Right lung (tissue), 2 donors: ENCODE measurements at regions not wholly inside any gene's neighbourhood (a gene's known extent, or its start where the extent isn't known, plus 50 kb on each side); places are given as distances from the start of the nearest gene placed in this dataset.
A peak's percentile ranks its signal among the peaks of the same experiment; 100 is the strongest.

Source experiments
- DNase-seq, 2 donors: peaks; one replicate each; pipeline ENCODE4 v3.0.0-alpha.2; 2013

- DNase-seq, result no peak
Observed at GRCh38 chr22:46066691-46067090, 83.6 kb upstream of the PPARA start.

GRCh38 chr22:46067159-46068111 is 82.9 kb upstream of the PPARA start:
- no peak for DNase-seq

GRCh38 chr22:46068181-46068592 is 82.1 kb upstream of the PPARA start:
- DNase-seq, result no peak

GRCh38 chr22:46068593-46069491 is 81.5 kb upstream of the PPARA start:
- DNase-seq, result no peak

- peak; percentile 81 to 88 for DNase-seq
Observed at GRCh38 chr22:46069521-46070214, 80.7 kb upstream of the PPARA start.

- no peak for DNase-seq
Observed at GRCh38 chr22:46070215-46070802, 80.0 kb upstream of the PPARA start.

GRCh38 chr22:46070803-46071450 is 79.4 kb upstream of the PPARA start:
- DNase-seq, result peak; percentile 52 to 75

- DNase-seq, result peak; percentile 93 to 94
Observed at GRCh38 chr22:46071451-46072109, 78.7 kb upstream of the PPARA start.

- no peak for DNase-seq
Observed at GRCh38 chr22:46072110-46072881, 78.0 kb upstream of the PPARA start.

GRCh38 chr22:46072981-46073682 is 77.2 kb upstream of the PPARA start:
- DNase-seq, result no peak

- DNase-seq, result no peak
Observed at GRCh38 chr22:46073683-46074504, 76.4 kb upstream of the PPARA start.

GRCh38 chr22:46074771-46075551 is 75.4 kb upstream of the PPARA start:
- no peak for DNase-seq

GRCh38 chr22:46075764-46076531 is 74.4 kb upstream of the PPARA start:
- DNase-seq, result no peak

GRCh38 chr22:46076651-46077339 is 73.5 kb upstream of the PPARA start:
- no peak for DNase-seq

GRCh38 chr22:46077669-46078099 is 72.6 kb upstream of the PPARA start:
- DNase-seq, result no peak
